ENCODE measurements at regions not wholly inside any gene's neighbourhood (a gene's known extent, or its start where the extent isn't known, plus 50 kb on each side); places are given as distances from the start of the nearest gene placed in this dataset.

DNA sequence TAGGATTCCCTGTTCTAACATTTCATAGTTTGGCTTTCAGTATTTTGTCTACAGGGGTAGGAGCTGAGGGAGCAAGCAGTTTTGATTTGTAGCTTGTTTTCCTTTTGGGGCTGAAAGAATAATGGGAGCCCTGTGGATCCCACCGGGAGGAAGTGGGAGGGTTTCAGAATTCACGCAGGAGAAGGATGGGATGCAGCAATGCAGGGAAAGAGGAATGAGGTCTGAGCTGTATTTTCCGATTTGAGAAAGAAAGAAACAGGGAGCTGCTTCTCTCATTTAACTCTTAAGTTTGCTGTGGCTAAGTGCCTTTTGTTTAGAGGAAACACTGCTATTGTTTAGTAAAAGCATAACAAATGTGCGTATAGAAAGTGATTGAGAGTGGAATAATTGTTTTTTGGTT lies 141.0 kb downstream of the ADCYAP1 start:
- H3K4me3 ChIP-seq (ENCODE audit: low read depth, low read length) = no peak overlapping the region
- H3K36me3 ChIP-seq (replicated peaks) = no peaks in the 10 kb centered on the region
- TF ChIP-seq, protein P1, sequence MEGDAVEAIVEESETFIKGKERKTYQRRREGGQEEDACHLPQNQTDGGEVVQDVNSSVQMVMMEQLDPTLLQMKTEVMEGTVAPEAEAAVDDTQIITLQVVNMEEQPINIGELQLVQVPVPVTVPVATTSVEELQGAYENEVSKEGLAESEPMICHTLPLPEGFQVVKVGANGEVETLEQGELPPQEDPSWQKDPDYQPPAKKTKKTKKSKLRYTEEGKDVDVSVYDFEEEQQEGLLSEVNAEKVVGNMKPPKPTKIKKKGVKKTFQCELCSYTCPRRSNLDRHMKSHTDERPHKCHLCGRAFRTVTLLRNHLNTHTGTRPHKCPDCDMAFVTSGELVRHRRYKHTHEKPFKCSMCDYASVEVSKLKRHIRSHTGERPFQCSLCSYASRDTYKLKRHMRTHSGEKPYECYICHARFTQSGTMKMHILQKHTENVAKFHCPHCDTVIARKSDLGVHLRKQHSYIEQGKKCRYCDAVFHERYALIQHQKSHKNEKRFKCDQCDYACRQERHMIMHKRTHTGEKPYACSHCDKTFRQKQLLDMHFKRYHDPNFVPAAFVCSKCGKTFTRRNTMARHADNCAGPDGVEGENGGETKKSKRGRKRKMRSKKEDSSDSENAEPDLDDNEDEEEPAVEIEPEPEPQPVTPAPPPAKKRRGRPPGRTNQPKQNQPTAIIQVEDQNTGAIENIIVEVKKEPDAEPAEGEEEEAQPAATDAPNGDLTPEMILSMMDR (IDR thresholded peaks at IDR 0.05; ENCODE audit: low read depth, low read length, missing control alignments) = no peak
- no peak overlapping the region for H3K27ac ChIP-seq
- H3K27me3 ChIP-seq (replicated peaks) = no peaks in the 10 kb centered on the region
- in situ Hi-C loops (cut with HindIII; ENCODE audit: low pct_ligation_motif_present, low sequenced_read_pairs) = no loop called here
- DNase-seq = no peak

DNA sequence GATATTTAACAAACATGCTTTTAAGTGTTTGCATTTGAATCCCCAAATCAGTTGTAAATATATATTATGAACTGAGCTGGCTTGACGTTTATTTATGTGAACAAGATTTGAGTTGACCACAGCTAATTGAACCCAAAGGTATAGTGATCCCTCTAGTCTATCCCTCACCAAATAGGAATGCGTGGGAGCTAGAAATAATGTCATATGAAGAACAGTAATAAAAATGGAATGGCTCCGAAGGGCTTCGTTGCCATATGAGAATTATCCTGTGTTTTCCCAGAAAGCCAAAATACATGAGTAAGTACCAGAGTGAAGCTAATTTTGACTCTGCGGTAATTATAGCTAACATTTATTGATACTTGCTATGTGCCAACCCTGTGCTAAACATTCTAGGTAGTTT lies 142.7 kb downstream of the ADCYAP1 start:
- H3K4me3 ChIP-seq (ENCODE audit: low read depth, low read length) = no peak overlapping the region
- no peak for DNase-seq
- H3K27ac ChIP-seq = no peak overlapping the region
- no peaks in the 10 kb centered on the region for H3K27me3 ChIP-seq (replicated peaks)
- TF ChIP-seq, protein P1 (IDR thresholded peaks at IDR 0.05; ENCODE audit: low read depth, low read length, missing control alignments) = no peak
- in situ Hi-C loops (cut with HindIII; ENCODE audit: low pct_ligation_motif_present, low sequenced_read_pairs) = no loop called here
- H3K36me3 ChIP-seq (replicated peaks) = no peaks in the 10 kb centered on the region

DNA sequence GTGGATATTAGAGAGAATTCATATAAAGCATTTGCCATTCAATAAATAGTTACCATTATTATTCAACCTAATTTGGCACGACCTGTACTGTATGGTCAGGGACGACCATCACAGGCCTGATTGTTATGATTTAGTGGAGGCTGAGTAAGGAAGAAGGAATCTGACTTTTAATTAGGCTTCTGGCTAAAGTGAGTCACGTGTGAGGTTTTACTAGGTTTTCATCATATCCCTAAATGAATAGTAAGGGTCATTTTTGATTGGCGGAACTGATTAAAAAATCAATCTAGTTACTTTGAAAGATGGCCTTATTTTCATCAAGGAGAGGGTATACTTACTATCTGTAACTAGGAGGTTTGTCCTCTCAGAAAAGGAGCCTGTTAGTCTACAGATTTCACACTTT lies 143.4 kb downstream of the ADCYAP1 start:
- in situ Hi-C loops (cut with HindIII; ENCODE audit: low pct_ligation_motif_present, low sequenced_read_pairs) = no loop called here
- TF ChIP-seq, protein P1 (IDR thresholded peaks at IDR 0.05; ENCODE audit: low read depth, low read length, missing control alignments) = no peak
- Histone ChIP-seq H3K36me3 (replicated peaks) (no peaks in the 10 kb centered on the region), H3K27me3 (replicated peaks) (no peaks in the 10 kb centered on the region), H3K4me3 (ENCODE audit: low read depth, low read length) (no peak overlapping the region), H3K27ac (no peak overlapping the region)
- DNase-seq = no peak

DNA sequence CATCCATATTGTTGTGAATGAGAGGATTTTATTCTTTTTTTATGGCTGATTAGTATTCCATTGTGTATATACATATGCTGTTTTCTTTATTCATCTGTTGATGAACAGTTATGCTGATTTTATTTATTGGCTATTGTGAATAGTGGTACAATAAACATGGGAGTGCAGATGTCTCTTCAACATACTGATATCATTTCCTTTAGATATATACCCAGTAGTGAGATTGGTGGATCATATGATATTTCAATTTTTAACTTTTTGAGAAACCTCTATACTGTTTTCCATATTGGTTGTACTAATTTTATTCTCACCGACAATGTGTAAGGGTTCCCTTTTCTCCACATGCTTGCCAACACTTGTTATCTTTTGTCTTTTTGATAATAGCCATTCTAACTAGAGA lies 144.5 kb downstream of the ADCYAP1 start:
- in situ Hi-C loops (cut with HindIII; ENCODE audit: low pct_ligation_motif_present, low sequenced_read_pairs) = no loop called here
- no peak for DNase-seq
- Histone ChIP-seq H3K27me3 (replicated peaks) (no peaks in the 10 kb centered on the region), H3K4me3 (ENCODE audit: low read depth, low read length) (no peak overlapping the region), H3K27ac (no peak overlapping the region), H3K36me3 (replicated peaks) (no peaks in the 10 kb centered on the region)
- TF ChIP-seq, protein P1 (IDR thresholded peaks at IDR 0.05; ENCODE audit: low read depth, low read length, missing control alignments) = no peak

DNA sequence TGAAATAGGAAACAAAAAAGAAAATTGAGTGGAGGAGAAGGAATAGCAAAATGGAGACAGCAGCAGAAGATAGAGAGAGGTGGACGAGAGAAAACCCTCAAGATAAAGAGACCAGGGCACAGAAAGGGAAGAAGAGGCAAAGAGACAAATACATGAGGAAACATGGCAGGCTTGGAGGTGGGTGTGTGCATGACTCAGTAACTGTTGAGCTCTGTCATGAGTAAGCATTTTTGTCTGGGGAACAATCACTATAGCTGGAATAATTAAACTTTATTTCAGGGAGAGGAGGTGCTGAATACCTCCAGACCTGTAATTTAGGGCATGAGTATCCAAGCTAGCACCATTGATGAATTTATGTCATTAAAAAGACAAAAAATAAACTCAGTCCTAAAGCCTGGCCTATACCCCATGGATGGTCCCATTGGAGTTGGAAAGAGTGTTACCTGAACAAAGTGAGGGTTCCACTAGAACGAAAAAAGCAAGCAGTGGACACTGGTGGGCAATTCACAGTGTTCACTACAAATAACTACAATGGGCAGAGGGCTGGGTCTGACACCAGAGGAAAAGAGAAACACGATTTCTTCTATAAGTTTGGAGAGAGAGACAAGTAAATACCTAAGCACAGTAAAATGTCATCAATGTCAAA lies 145.5 kb downstream of the ADCYAP1 start:
- H3K36me3 ChIP-seq (replicated peaks) = no peaks in the 10 kb centered on the region
- DNase-seq = no peak

More for the DNA sequence above, 145.5 kb downstream of the ADCYAP1 start:
- no peak overlapping the region for H3K27ac ChIP-seq
- no peak overlapping the region for H3K4me3 ChIP-seq (ENCODE audit: low read depth, low read length)
- TF ChIP-seq, protein P1 (IDR thresholded peaks at IDR 0.05; ENCODE audit: low read depth, low read length, missing control alignments) = no peak
- no peaks in the 10 kb centered on the region for H3K27me3 ChIP-seq (replicated peaks)
- in situ Hi-C loops (cut with HindIII; ENCODE audit: low pct_ligation_motif_present, low sequenced_read_pairs) = no loop called here
